ENCODE measurements at regions not wholly inside any gene's neighbourhood (a gene's known extent, or its start where the extent isn't known, plus 50 kb on each side); places are given as distances from the start of the nearest gene placed in this dataset.
"Not testable (repeated sequence)": the region's sequence is repeated elsewhere in the genome, so short reads cannot be mapped to it uniquely, and the experiment has no call there.

DNA sequence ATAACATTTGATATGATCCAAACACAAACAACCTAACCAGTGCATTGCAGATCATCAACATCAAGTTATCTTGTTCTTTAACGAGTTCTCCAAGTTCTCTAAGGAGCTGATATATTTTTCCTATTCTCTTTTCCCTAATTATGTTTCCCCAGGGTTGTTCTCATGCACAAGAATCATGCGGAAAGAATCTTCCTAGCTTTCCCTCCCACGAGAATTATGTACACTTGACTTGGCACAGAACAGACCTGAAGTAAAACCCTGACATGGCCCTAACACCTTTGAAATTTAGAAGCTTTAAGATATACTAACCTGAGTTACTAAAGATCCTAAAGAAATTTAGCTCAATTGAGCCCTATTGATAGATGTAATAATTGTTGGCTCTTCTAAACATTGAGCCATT lies 110.7 kb upstream of the FST start:
- no peak for DNase-seq

DNA sequence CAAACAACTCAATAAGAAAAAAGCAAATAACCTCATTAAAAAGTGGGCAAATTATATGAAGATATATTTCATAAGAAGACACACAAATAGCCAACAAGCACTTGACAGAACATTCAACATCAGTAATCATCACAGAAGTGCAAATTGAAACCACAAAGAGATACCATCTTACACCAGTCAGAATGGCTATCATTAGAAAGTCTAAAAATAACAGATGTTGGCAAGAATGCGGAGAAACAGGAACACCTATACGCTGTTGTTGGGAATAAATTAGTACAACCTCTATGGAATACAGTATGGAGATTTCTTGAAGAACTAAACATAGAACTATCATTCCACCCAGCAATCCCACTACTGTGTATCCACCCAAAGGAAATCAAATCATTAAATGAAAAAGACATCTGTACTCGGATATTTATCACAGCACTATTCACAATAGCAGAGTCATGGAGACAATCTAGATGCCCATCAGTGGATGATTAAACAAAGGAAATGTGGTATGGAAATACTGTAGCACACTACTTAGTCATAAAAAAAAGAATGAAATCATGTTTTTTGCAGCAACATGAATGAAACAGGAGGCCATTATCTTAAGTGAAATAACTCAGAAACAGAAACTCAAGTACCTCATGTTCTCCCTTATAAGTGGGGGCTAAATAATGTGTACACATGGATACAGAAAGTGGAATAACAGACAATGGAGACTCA lies 106.8 kb upstream of the FST start:
- no peak for DNase-seq

DNA sequence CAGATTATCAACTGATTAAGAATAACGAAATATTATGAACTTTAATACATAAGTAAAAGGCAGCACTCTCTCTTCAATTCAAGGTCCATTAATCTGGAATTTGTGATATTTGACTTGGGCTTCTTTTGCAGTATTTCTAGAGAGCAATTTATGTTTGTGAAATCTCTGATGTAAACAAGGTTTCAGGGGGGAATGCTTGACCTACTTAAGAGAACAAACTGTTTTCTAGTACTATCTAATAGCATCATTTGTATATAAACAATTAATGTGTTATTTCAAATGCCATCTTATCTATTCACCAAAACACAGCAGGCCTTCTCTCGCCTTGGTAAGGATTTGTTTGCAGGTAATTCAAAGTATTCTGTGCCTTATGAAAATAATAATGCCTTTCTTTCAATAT lies 103.6 kb upstream of the FST start:
- no peak for DNase-seq

DNA sequence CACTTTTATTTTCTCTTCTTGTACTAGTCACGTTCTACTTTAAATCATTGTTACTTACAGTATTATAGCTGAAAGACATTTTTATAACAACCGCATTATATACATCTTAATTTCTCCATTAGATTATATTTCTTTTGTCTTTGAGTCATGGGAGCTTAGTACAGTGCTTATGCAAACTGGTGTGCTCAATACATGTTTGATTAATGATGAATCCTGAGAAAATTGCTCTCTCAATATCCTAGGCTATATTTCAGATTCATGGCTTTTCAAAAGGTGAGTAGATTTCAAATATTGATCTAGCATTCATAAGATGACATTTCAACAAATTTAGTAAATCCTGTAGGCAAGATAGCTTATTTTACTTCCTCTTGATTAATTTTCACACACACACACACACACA lies 102.2 kb upstream of the FST start:
- DNase-seq = no peak

DNA sequence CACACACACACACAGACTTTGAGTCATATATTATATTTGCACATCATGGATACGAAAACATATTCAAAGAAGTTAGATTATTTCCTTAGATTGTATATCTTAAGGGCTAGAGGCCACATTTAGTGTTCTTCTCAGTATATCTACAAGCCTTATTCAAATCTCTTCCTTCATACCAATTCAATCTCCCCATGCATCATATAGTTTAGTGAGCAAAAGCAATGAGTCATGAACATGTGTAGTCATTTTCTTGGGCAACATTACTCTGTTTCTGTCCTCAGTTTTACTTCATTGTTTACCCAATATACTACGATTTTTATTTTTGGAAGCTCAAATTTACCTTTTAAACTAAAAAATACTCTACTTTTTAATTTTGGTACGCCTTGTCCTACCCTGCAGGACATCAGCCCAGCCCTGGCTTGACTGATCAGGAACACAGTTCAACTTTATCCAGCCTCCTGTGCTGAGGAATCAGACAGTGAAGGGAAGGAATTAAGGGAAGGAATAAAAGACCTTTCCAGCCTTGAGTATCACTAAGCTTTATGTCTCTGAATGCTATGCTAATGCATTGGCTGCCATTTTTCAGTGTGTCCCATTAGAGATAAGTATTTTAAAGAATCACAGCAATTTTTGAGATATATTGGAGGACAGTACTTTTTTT lies 101.7 kb upstream of the FST start:
- DNase-seq = no peak

DNA sequence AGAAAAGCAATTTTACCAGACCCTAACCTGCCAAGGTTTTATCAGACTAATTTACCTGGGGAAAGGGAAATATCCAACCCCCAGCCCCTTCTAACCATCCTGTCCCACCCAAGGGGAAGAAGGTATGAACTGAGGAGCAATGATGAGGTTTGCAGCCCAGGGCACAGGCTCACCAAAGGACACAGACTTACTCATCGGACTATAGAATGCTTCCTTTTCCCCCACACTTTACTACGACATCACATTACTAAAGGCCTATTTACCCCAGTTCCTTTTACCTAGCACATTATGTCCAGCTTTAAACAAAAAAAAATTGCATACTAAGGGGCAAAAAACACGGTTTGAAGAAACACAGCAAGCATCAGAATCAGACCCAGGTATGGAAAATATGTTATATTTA lies 94.1 kb upstream of the FST start:
- DNase-seq = no peak

DNA sequence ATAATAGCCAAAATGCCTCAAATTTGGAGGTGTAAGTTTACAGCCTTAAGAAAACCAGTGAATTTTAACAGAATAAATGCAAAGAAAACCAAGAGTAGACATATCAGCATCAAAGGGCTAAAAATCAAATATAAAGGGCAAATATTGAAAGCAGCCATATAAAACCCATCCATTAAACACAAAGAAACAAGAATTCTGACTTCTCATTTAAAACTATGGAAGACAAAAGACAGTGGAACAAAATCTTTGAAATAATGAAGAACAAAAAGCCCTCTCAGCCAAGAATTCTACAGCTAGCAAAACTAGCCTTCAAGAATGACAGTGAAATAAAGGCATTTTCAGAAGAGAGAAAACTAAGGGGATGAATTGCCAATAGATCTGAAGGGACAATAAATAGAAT lies 91.3 kb upstream of the FST start:
- no peak for DNase-seq

DNA sequence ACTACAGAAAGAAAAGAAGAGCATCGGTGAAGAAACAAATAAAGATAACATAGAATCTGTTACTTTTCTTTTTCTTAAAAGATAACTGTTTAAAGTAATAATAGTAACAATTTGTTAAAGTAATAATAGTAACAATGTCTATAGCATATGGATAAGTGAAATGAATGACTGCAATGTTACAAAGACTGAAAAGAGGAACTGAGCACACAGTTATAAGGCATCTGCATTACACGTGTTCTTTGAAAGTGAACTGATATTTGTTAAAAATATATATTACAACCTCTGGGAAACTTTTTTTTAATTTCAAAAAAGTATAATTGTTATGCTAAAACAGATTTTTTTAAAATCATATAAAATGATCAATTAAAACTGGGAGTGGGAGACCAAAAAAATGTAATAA lies 88.4 kb upstream of the FST start:
- no peak for DNase-seq

DNA sequence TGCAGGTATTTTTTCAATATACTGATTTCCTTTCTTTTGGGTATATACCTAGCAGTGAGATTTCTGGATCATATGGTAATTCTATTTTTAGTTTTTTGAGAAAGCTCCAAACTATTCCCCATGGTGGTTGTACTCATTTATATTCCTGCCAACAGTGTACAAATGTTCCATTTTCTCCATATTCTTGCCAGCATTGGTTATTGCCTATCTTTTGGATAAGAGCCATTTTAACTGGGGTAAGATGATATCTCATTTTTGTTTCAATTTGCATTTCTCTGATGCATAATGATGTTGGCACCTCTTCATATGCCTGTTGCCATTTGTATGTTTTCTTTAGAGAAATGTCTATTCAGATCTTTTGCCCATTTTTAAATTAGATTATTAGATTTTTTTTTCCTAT lies 85.6 kb upstream of the FST start:
- DNase-seq = no peak

DNA sequence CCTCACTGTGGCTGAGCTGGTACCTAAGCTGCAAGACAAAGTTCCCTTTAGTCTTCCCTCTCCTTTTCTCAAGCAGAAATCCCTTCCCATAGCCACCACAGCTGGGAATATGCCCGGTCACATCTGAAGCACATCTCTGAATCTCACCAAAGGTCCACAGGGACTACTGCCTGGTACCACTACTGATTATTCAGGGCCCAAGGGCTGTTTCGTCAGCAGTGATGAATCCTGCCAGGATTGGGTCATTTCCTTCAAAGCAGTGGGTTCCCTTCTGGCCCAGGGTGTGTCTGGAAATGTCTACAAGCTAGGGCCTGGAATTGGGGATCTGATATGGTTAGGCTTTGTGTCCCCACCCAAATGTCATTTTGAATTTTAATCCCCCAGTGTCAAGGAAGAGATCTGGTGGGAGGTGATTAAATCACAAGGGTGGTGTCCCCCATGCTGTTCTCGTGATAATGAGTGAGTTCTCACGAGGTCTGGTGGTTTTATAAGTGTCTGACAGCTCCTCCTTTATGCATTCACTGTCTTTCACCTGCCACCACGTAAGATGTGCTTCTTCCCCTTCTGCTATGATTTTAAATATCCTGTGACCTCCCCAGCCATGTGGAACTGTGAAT lies 83.2 kb upstream of the FST start:
- DNase-seq = no peak

DNA sequence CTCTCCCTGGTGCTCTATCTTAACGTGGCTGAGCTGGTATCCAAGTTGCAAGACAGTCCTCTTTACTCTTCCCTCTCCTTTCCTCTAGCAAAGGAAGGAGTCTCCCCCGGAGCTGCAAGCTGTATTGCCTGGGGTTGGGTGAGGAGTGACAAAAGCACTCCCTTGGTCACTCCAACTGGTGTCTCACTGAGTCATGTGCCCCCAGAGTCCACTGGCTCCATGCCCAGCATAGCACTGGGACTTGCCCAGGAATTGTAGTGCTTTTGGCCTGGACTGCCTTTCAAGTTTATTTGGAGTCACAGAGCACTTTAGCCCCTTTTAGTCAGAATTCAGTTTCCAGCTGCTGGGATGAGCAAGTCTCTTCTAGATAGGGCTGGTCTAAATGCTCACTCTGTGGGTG lies 82.6 kb upstream of the FST start:
- DNase-seq = no peak

DNA sequence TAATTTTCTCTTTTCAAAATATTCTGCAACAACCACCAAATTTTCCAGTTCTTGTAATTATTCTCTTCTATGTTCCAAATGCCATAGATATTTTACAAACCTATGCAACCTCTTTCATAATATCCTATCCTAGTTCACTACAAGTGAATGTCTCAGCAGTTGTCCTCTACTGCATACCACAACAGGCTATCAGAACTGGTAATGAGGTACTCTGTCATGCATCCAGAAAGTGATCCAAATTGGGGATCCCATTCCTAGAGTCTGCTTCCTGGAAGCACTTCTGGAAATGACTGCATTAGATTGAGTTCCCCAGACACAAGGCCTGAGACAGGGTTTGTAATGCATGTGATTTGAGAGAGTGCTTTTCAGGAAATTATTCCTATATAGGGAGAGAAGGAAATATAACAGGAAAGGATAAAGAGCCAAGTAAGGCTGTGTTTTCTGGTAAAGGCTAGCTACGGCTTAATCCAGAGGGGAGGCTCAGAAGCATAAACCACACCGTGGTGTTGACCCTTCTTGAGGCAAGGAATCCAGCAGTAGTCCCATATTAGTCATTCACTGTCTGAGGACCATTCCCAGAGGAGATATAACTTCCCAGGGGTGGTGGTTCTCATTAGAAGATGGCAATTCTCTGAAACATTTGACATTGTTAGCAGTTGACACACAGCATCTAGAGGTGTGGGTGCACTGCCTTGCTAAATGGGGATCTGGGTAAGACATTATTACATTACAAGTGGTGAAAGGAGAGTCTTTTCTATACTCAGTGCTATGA lies 80.3 kb upstream of the FST start:
- DNase-seq = no peak

DNA sequence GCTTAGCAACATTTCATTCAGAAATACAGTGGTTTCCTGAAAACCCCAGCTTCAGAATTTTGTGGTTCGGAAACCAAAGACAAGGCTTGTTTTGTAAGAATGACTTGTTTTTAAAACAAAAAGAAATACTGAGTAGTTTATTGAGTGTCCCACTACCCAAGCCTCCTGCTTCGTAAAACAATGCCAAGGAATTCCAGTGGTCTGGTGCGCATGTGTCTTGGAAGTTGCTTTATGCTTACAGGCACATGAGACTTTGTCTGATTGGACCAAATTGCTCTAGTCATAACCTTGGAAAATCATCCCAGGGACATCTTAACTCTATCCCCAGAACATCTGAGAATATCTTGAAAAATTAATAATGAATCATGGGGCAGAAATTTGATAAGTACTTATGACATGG lies 77.1 kb upstream of the FST start:
- no peak for DNase-seq

DNA sequence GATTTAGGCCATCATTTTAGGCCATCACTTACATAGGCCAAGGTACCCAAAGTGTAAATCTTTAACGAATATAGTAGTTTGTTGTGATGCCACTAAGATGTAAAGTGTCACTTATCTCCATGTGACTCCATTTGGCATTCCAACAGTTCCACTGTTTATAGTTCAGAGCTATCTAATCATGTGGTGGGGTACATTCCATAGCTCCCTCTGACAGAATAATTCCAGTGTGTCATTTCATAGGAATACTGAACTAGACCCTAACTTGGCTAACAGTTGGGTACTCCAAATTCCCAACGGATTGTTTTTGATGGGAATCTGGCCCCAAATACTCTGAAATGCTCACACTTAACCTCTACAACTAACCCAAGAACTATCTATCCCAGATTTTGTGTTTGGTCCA lies 76.7 kb upstream of the FST start:
- DNase-seq = no peak

DNA sequence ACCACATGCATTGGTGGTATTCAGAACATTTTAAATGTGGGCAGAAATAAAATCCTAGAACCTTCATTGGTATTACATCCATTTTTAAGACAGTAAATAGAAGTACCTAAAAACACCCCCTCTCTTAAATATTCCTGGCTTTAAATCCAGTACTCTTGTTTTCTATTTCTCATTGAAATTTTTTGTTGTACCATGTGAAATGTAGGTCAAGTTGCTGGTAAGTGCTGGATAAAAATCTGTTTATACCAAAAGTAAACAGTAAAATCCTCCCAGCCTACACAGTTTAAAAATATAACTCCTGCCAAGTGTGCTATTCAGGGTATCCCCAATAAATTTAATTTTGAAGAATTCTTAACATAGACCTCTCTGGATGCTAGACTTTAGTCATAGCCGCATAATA lies 75.0 kb upstream of the FST start:
- no peak for DNase-seq

DNA sequence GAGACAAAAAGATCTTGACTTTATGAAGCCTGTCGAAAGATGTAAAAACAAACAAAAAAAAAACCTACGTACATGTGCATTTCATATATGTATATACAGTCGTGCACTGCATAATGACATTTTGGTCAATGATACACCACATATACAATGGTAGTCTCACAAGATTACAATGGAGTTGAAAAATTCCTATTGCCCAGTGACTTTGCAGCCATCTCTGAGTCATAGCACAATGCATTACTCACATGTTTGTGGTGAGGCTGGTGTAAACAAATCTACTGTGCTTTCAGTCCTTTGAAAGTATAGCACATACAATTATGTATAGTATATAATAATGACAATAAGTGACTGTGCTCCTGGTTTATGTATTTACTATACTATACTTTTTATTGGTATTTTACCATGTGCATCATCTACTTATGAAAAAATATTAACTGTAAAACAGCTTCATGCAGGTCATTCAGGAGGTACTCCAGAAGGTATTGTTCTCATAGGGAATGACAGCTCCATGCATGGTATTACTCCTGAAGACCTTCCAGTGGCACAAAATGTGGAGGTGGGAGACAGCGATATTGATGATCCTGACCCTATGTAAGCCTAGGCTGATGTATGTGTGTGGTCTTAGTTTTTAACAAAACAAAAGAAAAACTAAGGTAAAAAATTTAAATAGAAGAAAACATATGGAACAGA lies 73.7 kb upstream of the FST start:
- no peak for DNase-seq

DNA sequence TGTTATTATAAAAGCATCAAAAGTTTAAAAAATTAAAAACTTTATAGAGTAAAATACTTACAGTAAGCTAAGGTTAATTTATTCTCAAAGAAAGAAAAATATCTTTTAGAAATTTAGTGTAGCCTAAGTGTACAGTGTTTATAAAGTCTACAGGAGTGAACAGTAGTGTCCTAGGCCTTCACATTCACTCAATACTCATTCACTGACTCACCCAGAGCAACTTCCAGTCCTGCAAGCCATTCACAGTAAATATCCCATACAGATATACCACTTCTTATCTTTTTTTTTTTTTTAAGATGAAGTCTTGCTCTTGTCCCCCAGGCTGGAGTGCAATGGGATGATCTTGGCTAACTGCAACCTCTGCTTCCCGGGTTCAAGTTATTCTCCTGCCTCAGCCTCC lies 73.1 kb upstream of the FST start:
- no peak for DNase-seq

DNA sequence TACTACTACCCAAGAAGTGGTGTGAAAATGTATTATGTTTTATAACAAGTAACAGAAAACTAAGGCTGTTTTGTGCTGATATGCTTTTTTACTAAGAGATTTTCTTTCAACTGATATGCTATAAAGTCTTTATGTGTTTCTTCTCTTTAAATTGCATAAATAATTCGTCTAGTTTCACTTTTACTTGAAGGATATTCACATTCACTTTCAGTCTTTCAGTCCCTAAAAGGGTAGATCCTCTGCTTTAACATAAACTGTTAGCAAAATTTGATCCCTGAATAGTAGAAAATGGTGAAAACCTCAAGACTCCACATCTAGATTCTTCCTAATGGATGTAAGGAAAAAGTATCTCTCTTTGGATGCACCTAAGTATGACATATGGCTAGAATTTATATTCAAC lies 69.0 kb upstream of the FST start:
- no peak for DNase-seq

DNA sequence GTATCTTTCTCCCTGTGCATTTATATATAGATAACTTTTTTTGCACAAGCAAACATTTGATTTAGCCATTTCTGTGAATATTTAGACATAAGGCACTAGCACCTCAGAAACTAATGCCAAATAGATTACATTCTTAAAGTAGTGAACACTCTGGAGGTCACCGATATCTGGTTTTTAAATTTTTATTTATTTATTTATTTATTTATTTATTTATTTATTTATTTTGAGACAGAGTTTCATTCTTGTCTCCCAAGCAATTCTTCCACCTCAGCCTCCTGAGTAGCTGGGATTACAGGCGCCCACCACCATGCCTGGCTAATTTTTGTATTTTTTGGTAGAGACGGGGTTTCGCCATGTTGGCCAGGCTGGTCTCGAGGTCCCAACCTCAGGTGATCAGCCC lies 67.9 kb upstream of the FST start:
- DNase-seq = not testable (repeated sequence)

DNA sequence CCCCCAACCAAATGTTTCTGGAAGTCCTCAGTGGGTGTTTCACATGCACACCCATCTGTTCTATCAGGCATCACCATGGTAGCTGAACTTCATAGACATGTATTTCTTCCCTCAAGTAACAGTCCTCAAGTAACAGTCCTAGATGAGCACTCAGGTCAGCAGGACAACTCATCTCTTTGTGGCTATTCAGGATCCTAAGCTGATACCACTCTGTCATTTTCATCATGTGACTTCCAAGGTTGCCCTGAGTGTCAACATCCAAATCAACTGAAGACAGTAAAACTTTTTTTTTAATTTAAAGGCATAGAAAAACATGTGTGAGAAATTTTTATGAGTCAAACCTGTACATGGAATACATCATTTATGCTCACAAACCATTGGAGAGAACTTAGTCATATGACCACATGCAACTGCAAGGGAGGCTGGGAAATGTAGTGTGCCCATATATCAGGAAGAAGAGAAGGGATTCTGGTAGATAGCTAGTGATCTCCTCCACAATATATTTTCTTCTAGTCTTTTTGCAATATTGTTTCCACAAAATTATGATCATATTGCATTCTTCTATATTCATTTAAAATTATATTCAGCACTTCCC lies 64.2 kb upstream of the FST start:
- no peak for DNase-seq

DNA sequence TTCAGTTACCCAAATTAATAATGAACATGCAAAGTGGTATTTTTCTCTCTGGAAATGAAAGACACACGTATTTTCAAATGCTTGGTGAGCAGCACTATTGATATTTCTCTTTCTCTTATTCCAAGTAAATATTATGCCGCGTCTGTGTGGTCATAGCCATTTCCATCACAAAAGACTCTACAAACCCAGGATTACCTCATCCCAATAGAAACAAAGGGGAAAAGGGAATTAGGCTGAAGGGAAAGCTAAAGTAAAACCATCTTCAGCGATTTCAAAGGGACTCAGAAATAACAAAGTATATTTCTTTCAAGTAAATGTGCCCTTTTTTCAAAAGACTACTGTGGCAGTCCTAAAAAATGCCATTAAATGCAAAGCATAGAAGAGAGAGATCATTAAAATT lies 62.0 kb upstream of the FST start:
- DNase-seq = no peak

DNA sequence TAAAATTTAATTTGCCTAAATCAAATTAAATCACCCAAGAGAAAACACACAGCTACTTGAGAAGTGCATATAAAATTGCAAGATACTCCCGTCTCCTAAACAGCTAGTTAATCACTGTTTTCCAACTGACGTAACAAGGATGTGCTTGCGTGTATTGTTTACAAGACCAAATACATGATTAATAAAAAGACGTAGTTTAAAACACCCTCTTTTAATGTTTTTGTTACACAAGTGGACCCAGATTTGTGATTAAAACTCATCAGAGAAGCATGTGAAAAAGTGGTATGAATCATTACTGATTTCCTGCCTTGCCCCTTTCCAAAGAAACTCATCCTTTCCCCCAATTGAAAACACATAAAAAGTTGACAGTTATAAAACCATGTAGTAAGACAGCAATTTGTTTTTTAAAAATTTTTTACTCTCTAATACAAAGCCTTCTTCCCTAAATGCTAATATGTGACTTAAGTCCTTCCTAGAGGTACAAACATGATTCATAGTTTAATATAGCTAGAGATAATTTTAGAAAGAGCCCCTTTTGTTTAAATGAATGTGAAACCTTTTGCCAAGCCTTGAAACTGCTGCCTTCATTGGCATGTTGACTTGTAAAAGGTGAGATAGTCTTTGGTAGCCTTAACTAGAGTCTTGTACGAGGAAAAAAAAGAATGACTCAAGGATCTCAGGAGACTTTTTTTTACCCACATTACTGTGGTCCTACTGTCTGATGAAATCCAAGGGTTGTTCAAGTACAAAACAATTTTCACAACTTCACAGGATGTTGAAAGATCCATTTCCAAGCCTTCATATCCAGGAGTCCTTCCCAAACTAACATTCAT lies 61.4 kb upstream of the FST start:
- no peak for DNase-seq

All from NCI-H2227 treated with DMSO at 0.1 percent for 48 hours (cell line).